ENCODE measurements at regions not wholly inside any gene's neighbourhood (a gene's known extent, or its start where the extent isn't known, plus 50 kb on each side); places are given as distances from the start of the nearest gene placed in this dataset.

DNA sequence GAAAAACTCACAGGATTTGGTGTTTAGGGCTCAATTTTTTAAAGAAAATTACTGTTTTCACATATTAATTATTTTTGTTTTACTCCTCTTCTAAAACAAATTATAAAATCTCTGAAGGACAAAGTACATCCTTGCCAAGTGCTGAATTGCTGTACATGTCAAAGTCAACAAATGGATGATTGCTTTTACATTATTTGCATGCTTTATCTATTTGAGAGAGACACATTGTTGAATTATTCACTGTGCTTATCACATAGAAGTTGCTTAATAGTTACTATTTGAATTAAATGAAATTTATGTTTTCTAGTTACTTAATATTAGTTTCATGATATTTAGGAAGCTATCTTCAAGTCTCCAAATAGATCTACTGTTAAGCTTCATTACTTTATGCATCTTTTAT lies 318.6 kb upstream of the PTCHD4 start:
- no peak for TF ChIP-seq YY1 (IDR thresholded peaks at IDR 0.05; ENCODE audit: insufficient read depth, insufficient read length)
- no peak for TF ChIP-seq SUZ12 (IDR thresholded peaks at IDR 0.05; ENCODE audit: extremely low read depth, insufficient read depth, insufficient read length)

Measured in NT2/D1 (cell line).